HEK293 (cell line): ENCODE measurements at regions not wholly inside any gene's neighbourhood (a gene's known extent, or its start where the extent isn't known, plus 50 kb on each side); places are given as distances from the start of the nearest gene placed in this dataset.

Source experiments
- CTCF ChIA-PET: fragments of 350-600 bp; formaldehyde crosslinking; extraction: SDS; loops from one replicate; lab custom pipeline; 2021; ENCODE audit warnings: antibody characterized with exemption; lab: Yijun Ruan, JAX
- POLR2A ChIA-PET: fragments of 300-600 bp; formaldehyde crosslinking; extraction: SDS; loops from one replicate; lab custom pipeline; 2020; ENCODE audit warnings: antibody characterized with exemption, inconsistent platforms; lab: Yijun Ruan, JAX
- H3K27ac ChIP-seq: fragments of 200-500 bp; sonication (Bioruptor generic); 2 replicates; pipeline ENCODE4 v1.5.1; 2014; ENCODE audit warnings: low read depth, low read length, control low read depth, inconsistent platforms; ENCODE audit errors: extremely low read depth
- H3K36me3 ChIP-seq, 2 experiments: fragments of 200-500 bp in 1 of 2; sonication (Bioruptor generic) in 1 of 2; 1 replicate in 1 of 2; 2 replicates in 1 of 2; pipeline ENCODE4 v1.5.1; 2014 to 2017; ENCODE audit warnings: inconsistent platforms in 2 of 2, low read length in 2 of 2; ENCODE audit not compliant: control insufficient read depth in 2 of 2, insufficient read depth in 1 of 2
- H3K4me1 ChIP-seq: fragments of 200-500 bp; sonication (Bioruptor generic); 2 replicates; pipeline ENCODE4 v1.5.1; 2014; ENCODE audit warnings: mild to moderate bottlenecking, low read length, inconsistent platforms; ENCODE audit not compliant: control insufficient read depth, insufficient read depth
- H3K4me3 ChIP-seq: 2 replicates; pipeline ENCODE4 v1.5.1; 2011; ENCODE audit warnings: low read depth, mild to moderate bottlenecking, control low read depth, low read length, moderate library complexity
- H3K9me3 ChIP-seq: fragments of 200-500 bp; sonication (Bioruptor generic); 2 replicates; pipeline ENCODE4 v1.5.1; 2014; ENCODE audit warnings: low read depth, low read length, inconsistent platforms; ENCODE audit not compliant: control insufficient read depth, insufficient read depth
- FEZF1 ChIP-seq: fragments of 450-650 bp; formaldehyde crosslinking; IDR thresholded peaks from 2 replicates; pipeline ENCODE4 v1.5.1; 2016; ENCODE audit warnings: missing biosample characterization, missing genetic modification characterization
- HOXC10 ChIP-seq: sonication (generic); formaldehyde crosslinking; IDR thresholded peaks from 2 replicates; pipeline ENCODE4 v1.8.1; 2023; ENCODE audit warnings: mild to moderate bottlenecking, missing genetic modification reagents
- SCRT1 ChIP-seq: fragments of 450-650 bp; formaldehyde crosslinking; IDR thresholded peaks from 2 replicates; pipeline ENCODE4 v1.5.1; 2016; ENCODE audit warnings: missing biosample characterization, missing genetic modification characterization, borderline replicate concordance
- SP2 ChIP-seq: fragments of 450-650 bp; formaldehyde crosslinking; IDR thresholded peaks from 2 replicates; pipeline ENCODE4 v1.5.1; 2016; ENCODE audit warnings: missing biosample characterization, missing genetic modification characterization
- SP3 ChIP-seq: fragments of 450-650 bp; formaldehyde crosslinking; IDR thresholded peaks from 2 replicates; pipeline ENCODE4 v1.5.1; 2016; ENCODE audit warnings: missing biosample characterization, missing genetic modification characterization
- ZFP41 ChIP-seq: fragments of 450-650 bp; formaldehyde crosslinking; IDR thresholded peaks from 2 replicates; pipeline ENCODE4 v1.5.1; 2016; ENCODE audit warnings: missing biosample characterization, missing genetic modification characterization, borderline replicate concordance
- ZNF132 ChIP-seq: fragments of 450-650 bp; formaldehyde crosslinking; IDR thresholded peaks from 2 replicates; pipeline ENCODE4 v1.5.1; 2017; ENCODE audit warnings: missing biosample characterization, missing genetic modification characterization, borderline replicate concordance
- ZNF155 ChIP-seq: fragments of 450-650 bp; formaldehyde crosslinking; IDR thresholded peaks from 2 replicates; pipeline ENCODE4 v1.5.1; 2016; ENCODE audit warnings: missing biosample characterization, missing genetic modification characterization
- ZNF221 ChIP-seq: fragments of 450-650 bp; formaldehyde crosslinking; IDR thresholded peaks from 2 replicates; pipeline ENCODE4 v1.5.1; 2017; ENCODE audit warnings: missing biosample characterization, missing genetic modification characterization, borderline replicate concordance
- ZNF23 ChIP-seq: fragments of 450-650 bp; formaldehyde crosslinking; IDR thresholded peaks from 2 replicates; pipeline ENCODE4 v1.5.1; 2016; ENCODE audit warnings: missing biosample characterization, missing genetic modification characterization, borderline replicate concordance
- ZNF530 ChIP-seq: fragments of 450-650 bp; formaldehyde crosslinking; IDR thresholded peaks from 2 replicates; pipeline ENCODE4 v1.5.1; 2016; ENCODE audit warnings: low read depth, missing biosample characterization, missing genetic modification characterization
- ZNF555 ChIP-seq: fragments of 450-650 bp; formaldehyde crosslinking; conservative IDR thresholded peaks from 2 replicates; pipeline ENCODE4 v1.5.1; 2017; ENCODE audit warnings: missing biosample characterization, mild to moderate bottlenecking, missing genetic modification characterization, inconsistent platforms
- ZNF571 ChIP-seq: fragments of 450-650 bp; formaldehyde crosslinking; IDR thresholded peaks from 2 replicates; pipeline ENCODE4 v1.5.0; 2017; ENCODE audit warnings: missing biosample characterization, missing genetic modification characterization
- ZNF624 ChIP-seq: fragments of 450-650 bp; formaldehyde crosslinking; IDR thresholded peaks from 2 replicates; pipeline ENCODE4 v1.5.1; 2017; ENCODE audit warnings: missing biosample characterization, missing genetic modification characterization
- ZNF701 ChIP-seq: fragments of 450-650 bp; formaldehyde crosslinking; IDR thresholded peaks from 2 replicates; pipeline ENCODE4 v1.5.1; 2016; ENCODE audit warnings: missing biosample characterization, missing genetic modification characterization
- ZNF747 ChIP-seq: fragments of 450-650 bp; formaldehyde crosslinking; IDR thresholded peaks from 2 replicates; pipeline ENCODE4 v1.5.1; 2016; ENCODE audit warnings: missing biosample characterization, missing genetic modification characterization
- TF ChIP-seq, protein P1 (sequence below): fragments of 450-650 bp; formaldehyde crosslinking; IDR thresholded peaks from 2 replicates; pipeline ENCODE4 v1.5.0; 2017; ENCODE audit warnings: missing biosample characterization, missing genetic modification characterization, borderline replicate concordance
- TF ChIP-seq, protein P2 (sequence below): fragments of 450-650 bp; formaldehyde crosslinking; IDR thresholded peaks from 2 replicates; pipeline ENCODE4 v1.5.1; 2016; ENCODE audit warnings: missing biosample characterization, missing genetic modification characterization
- TF ChIP-seq, protein P3 (sequence below): fragments of 450-650 bp; formaldehyde crosslinking; IDR thresholded peaks from 2 replicates; pipeline ENCODE4 v1.5.1; 2016; ENCODE audit warnings: missing biosample characterization, missing genetic modification characterization
- TF ChIP-seq, protein P4 (sequence below): sonication (generic); formaldehyde crosslinking; IDR thresholded peaks from 2 replicates; pipeline ENCODE4 v1.8.1; 2022; ENCODE audit warnings: mild to moderate bottlenecking, moderate library complexity, missing genetic modification reagents

DNA sequence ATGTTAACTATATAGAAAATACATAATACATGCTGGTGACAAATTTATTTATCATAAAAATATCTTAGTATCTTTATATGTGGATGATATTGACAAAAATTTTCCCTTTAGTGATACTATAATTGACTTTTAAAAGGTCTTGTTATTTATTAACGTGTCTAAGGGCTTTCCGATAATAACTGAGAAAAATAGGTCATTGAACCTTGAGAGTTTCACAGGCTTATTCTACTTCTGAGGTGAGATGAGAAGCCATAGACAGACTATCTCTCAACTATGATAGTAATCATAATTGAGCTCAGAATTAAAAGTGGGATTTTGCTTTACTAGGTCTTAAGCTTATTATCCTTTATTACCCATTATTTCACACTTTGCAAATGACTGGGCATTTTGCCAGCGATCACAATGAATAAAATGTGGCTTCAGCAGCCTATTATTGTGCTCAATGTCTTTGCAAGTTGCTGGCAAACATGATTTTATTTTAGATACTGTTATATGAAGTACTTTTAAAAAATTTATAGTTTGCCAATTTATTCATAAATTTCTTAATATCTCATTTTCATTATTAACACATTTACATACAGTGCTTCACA, 574.5 kb downstream of the ZWINT start:
- ChIA-PET POLR2A (no interaction called here), CTCF (no interaction called here)
- H3K4me3 ChIP-seq, result no peak overlapping the region
- no peaks in the 10 kb centered on the region for H3K4me1 ChIP-seq
- TF ChIP-seq ZNF155, result no peak
- no peak for TF ChIP-seq ZNF555 (tag by site-specific recombination)
- no peak for TF ChIP-seq SP2 (tag by site-specific recombination)
- no peaks in the 10 kb centered on the region for H3K36me3 ChIP-seq
- no peaks in the 10 kb centered on the region for H3K9me3 ChIP-seq
- H3K27ac ChIP-seq, result no peak overlapping the region

DNA sequence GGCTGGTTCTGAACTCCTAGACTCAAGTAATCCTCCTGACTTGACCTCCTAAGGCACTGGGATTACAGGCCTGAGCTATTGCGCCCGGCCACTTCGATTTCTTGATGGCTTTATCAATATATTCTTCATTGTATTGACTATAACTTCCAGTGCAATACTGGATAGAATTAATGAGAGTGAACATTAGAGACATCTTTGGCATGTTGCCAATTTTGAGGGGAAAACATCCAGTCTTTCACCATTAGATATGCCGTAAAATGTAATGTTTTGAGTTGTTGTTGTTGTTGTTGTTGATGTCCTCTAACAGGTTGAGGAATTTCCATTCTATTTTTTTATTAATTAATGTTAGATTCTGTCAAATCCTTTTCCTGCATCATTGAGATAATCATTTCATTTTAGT, 578.9 kb downstream of the ZWINT start:
- CTCF ChIA-PET, result no interaction called here
- Histone ChIP-seq H3K9me3 (no peaks in the 10 kb centered on the region), H3K4me1 (no peaks in the 10 kb centered on the region), H3K36me3 (no peaks in the 10 kb centered on the region), H3K4me3 (no peak overlapping the region), H3K27ac (no peak overlapping the region)
- POLR2A ChIA-PET, result no interaction called here
- TF ChIP-seq FEZF1 (tag by site-specific recombination) (no peak), SP3 (tag by site-specific recombination) (no peak), ZNF624 (tag by site-specific recombination) (no peak), ZNF221 (tag by site-specific recombination) (no peak), ZNF701 (tag by site-specific recombination) (no peak), HOXC10 (CRISPR knock-in tag) (no peak), ZNF571 (tag by site-specific recombination) (no peak), SCRT1 (no peak), ZNF155 (no peak), ZFP41 (tag by site-specific recombination) (no peak)
- TF ChIP-seq, protein P1, sequence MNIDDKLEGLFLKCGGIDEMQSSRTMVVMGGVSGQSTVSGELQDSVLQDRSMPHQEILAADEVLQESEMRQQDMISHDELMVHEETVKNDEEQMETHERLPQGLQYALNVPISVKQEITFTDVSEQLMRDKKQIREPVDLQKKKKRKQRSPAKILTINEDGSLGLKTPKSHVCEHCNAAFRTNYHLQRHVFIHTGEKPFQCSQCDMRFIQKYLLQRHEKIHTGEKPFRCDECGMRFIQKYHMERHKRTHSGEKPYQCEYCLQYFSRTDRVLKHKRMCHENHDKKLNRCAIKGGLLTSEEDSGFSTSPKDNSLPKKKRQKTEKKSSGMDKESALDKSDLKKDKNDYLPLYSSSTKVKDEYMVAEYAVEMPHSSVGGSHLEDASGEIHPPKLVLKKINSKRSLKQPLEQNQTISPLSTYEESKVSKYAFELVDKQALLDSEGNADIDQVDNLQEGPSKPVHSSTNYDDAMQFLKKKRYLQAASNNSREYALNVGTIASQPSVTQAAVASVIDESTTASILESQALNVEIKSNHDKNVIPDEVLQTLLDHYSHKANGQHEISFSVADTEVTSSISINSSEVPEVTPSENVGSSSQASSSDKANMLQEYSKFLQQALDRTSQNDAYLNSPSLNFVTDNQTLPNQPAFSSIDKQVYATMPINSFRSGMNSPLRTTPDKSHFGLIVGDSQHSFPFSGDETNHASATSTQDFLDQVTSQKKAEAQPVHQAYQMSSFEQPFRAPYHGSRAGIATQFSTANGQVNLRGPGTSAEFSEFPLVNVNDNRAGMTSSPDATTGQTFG, result no peak
- TF ChIP-seq, protein P2, sequence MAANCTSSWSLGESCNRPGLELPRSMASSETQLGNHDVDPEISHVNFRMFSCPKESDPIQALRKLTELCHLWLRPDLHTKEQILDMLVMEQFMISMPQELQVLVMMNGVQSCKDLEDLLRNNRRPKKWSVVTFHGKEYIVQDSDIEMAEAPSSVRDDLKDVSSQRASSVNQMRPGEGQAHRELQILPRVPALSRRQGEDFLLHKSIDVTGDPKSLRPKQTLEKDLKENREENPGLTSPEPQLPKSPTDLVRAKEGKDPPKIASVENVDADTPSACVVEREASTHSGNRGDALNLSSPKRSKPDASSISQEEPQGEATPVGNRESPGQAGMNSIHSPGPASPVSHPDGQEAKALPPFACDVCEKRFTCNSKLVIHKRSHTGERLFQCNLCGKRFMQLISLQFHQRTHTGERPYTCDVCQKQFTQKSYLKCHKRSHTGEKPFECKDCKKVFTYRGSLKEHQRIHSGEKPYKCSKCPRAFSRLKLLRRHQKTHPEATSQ, result no peak
- TF ChIP-seq, all 188 proteins: peak for 0

DNA sequence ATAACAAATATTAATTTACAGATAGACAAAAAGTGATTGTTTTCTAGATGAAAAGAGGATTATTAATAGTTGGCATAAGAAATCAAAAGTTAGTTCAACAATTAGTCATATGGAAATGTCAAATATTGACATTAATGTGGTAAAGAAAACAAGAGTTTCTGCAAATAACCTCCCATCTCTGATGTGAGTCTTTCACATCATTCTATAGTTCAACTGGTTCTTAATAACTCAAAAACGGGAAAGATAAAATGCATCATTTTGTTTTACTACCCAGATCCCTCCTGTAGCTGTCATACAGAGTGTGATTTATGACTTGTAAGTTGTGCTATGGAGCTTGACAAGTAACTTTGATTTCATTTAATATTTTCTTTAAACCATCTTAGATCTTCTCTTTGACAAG, 594.8 kb downstream of the ZWINT start:
- H3K4me3 ChIP-seq, result no peak overlapping the region
- H3K9me3 ChIP-seq, result no peaks in the 10 kb centered on the region
- TF ChIP-seq, protein P3, sequence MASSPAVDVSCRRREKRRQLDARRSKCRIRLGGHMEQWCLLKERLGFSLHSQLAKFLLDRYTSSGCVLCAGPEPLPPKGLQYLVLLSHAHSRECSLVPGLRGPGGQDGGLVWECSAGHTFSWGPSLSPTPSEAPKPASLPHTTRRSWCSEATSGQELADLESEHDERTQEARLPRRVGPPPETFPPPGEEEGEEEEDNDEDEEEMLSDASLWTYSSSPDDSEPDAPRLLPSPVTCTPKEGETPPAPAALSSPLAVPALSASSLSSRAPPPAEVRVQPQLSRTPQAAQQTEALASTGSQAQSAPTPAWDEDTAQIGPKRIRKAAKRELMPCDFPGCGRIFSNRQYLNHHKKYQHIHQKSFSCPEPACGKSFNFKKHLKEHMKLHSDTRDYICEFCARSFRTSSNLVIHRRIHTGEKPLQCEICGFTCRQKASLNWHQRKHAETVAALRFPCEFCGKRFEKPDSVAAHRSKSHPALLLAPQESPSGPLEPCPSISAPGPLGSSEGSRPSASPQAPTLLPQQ, result no peak
- TF ChIP-seq ZNF132 (tag by site-specific recombination) (no peak), ZNF23 (tag by site-specific recombination) (no peak), ZNF530 (tag by site-specific recombination) (no peak), ZNF747 (no peak)
- TF ChIP-seq, protein P4, sequence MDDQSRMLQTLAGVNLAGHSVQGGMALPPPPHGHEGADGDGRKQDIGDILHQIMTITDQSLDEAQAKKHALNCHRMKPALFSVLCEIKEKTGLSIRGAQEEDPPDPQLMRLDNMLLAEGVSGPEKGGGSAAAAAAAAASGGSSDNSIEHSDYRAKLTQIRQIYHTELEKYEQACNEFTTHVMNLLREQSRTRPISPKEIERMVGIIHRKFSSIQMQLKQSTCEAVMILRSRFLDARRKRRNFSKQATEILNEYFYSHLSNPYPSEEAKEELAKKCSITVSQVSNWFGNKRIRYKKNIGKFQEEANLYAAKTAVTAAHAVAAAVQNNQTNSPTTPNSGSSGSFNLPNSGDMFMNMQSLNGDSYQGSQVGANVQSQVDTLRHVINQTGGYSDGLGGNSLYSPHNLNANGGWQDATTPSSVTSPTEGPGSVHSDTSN (CRISPR knock-in tag), result no peak
- ChIA-PET POLR2A (no interaction called here), CTCF (no interaction called here)
- H3K36me3 ChIP-seq, result no peaks in the 10 kb centered on the region
- H3K4me1 ChIP-seq, result no peaks in the 10 kb centered on the region
- no peak overlapping the region for H3K27ac ChIP-seq
